Ishikawa (cell line): ENCODE measurements at regions not wholly inside any gene's neighbourhood (a gene's known extent, or its start where the extent isn't known, plus 50 kb on each side); places are given as distances from the start of the nearest gene placed in this dataset.

Experiments
- CEBPB ChIP-seq: IDR thresholded peaks from 2 replicates; pipeline ENCODE4 v1.6.1; 2012
- CREB1 ChIP-seq: IDR thresholded peaks from 2 replicates; pipeline ENCODE4 v1.6.1; 2012; ENCODE audit warnings: low read depth
- EGR1 ChIP-seq: IDR thresholded peaks from 2 replicates; pipeline ENCODE4 v1.6.1; 2012
- EP300 ChIP-seq: IDR thresholded peaks from 2 replicates; pipeline ENCODE4 v1.6.1; 2012; ENCODE audit warnings: borderline replicate concordance
- RAD21 ChIP-seq: IDR thresholded peaks from 2 replicates; pipeline ENCODE4 v1.6.1; 2012; ENCODE audit warnings: low read depth
- USF1 ChIP-seq: IDR thresholded peaks from 2 replicates; pipeline ENCODE4 v1.6.1; 2012

- TF ChIP-seq EP300 (no peak), USF1 (no peak), RAD21 (no peak), EGR1 (no peak), CREB1 (no peak), CEBPB (no peak)
These were observed 244.5 kb upstream of the STT3B start for GRCh38 chr3:31288224-31288623.
